HG02938 (cell line): ENCODE measurements at regions not wholly inside any gene's neighbourhood (a gene's known extent, or its start where the extent isn't known, plus 50 kb on each side); places are given as distances from the start of the nearest gene placed in this dataset.

ENCODE experiments used
- ATAC-seq: cut with Tn5 transposase; IDR thresholded peaks from one replicate; pipeline ENCODE4 v1.9.1; 2021; ENCODE audit warnings: mild to moderate bottlenecking, moderate library complexity; ENCODE audit not compliant: unreplicated experiment

GRCh38 chr5:3811116-3811515 lies 215.5 kb downstream of the IRX1 start:
- no peak for ATAC-seq

- ATAC-seq, result no peak
Observed at GRCh38 chr5:3818624-3819023, 223.0 kb downstream of the IRX1 start.

- no peak for ATAC-seq
Observed at GRCh38 chr5:3825531-3826451, 230.2 kb downstream of the IRX1 start.

GRCh38 chr5:3827624-3828023 lies 232.0 kb downstream of the IRX1 start:
- ATAC-seq, result no peak

- no peak for ATAC-seq
Observed at GRCh38 chr5:3828761-3829160, 233.1 kb downstream of the IRX1 start.

GRCh38 chr5:3833566-3833965 lies 237.9 kb downstream of the IRX1 start:
- no peak for ATAC-seq

GRCh38 chr5:3835811-3836210 lies 240.2 kb downstream of the IRX1 start:
- no peak for ATAC-seq

- ATAC-seq, result no peak
Observed at GRCh38 chr5:3836528-3836927, 240.9 kb downstream of the IRX1 start.

GRCh38 chr5:3837506-3837905 lies 241.9 kb downstream of the IRX1 start:
- no peak for ATAC-seq

GRCh38 chr5:3839151-3839550 lies 243.5 kb downstream of the IRX1 start:
- no peak for ATAC-seq

- ATAC-seq, result no peak
Observed at GRCh38 chr5:3842591-3842990, 247.0 kb downstream of the IRX1 start.

GRCh38 chr5:3843706-3844105 lies 248.1 kb downstream of the IRX1 start:
- no peak for ATAC-seq

- ATAC-seq, result no peak
Observed at GRCh38 chr5:3844266-3844665, 248.6 kb downstream of the IRX1 start.

GRCh38 chr5:3845230-3845629 lies 249.6 kb downstream of the IRX1 start:
- ATAC-seq, result no peak

GRCh38 chr5:3852161-3852916 lies 256.7 kb downstream of the IRX1 start:
- ATAC-seq, result no peak

- ATAC-seq, result no peak
Observed at GRCh38 chr5:3853362-3853761, 257.7 kb downstream of the IRX1 start.

GRCh38 chr5:3854188-3854821 lies 258.7 kb downstream of the IRX1 start:
- ATAC-seq, result no peak

GRCh38 chr5:3856036-3856435 lies 260.4 kb downstream of the IRX1 start:
- ATAC-seq, result no peak

- ATAC-seq, result no peak
Observed at GRCh38 chr5:3858524-3858923, 262.9 kb downstream of the IRX1 start.

GRCh38 chr5:3862906-3863305 lies 267.3 kb downstream of the IRX1 start:
- no peak for ATAC-seq

- no peak for ATAC-seq
Observed at GRCh38 chr5:3875144-3875543, 279.5 kb downstream of the IRX1 start.

- ATAC-seq, result no peak
Observed at GRCh38 chr5:3878267-3878666, 282.6 kb downstream of the IRX1 start.
